ENCODE measurements at regions not wholly inside any gene's neighbourhood (a gene's known extent, or its start where the extent isn't known, plus 50 kb on each side); places are given as distances from the start of the nearest gene placed in this dataset.

DNA sequence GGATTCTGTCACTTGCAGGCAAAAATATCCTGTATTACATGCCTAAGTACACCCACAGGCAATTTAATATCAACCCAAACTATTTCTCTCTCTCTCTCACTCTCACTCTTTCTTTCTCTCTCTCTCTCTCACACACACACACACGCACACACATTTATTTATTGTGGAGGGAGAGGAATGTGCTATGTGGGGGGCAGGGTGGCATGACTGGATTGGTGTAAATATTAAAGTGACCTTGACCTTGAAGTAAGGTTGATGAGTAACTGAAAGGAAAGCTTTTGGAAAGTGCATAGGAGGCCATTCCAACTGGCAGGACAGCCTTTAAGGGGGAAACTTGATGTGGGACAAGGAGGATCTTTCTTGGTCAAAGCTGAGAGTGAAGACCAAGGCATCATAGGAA lies 589.7 kb upstream of the KIRREL3 start:
- no peaks in the 10 kb centered on the region for H3K36me3 ChIP-seq (ENCODE audit: control insufficient read depth in 1 of 2, insufficient read depth in 2 of 2, low read length in 1 of 2)
- intact Hi-C loops (cut with DNase I), result no loop called here
- no peak overlapping the region for H3K27ac ChIP-seq (ENCODE audit: low read depth in 1 of 2, low read length in 2 of 2)
- ATAC-seq (ENCODE audit: low FRiP score) (no peak), DNase-seq (no peak)
- H3K27me3 ChIP-seq (ENCODE audit: control insufficient read depth in 1 of 2, insufficient read depth in 2 of 2, low read length in 1 of 2), result no peaks in the 10 kb centered on the region
- H3K4me1 ChIP-seq (ENCODE audit: control insufficient read depth in 1 of 2, insufficient read depth in 2 of 2, low read length in 2 of 2), result no peaks in the 10 kb centered on the region
- H3K4me3 ChIP-seq (ENCODE audit: low read length in 2 of 2), result no peak overlapping the region
- 26 to 50% methylated on average over 1 of the region's 1 CpG for WGBS, 2 donors
- H3K9me3 ChIP-seq (ENCODE audit: control insufficient read depth, low read length), result no peaks in the 10 kb centered on the region

- no peak overlapping the region for H3K27ac ChIP-seq (ENCODE audit: low read depth in 1 of 2, low read length in 2 of 2)
- WGBS, 2 donors, result 84 to 88% methylated on average over 5 of the region's 5 CpGs
- ATAC-seq (ENCODE audit: low FRiP score), result no peak
- no peak for DNase-seq
- no peaks in the 10 kb centered on the region for H3K27me3 ChIP-seq (ENCODE audit: control insufficient read depth in 1 of 2, insufficient read depth in 2 of 2, low read length in 1 of 2)
- no peaks in the 10 kb centered on the region for H3K4me1 ChIP-seq (ENCODE audit: control insufficient read depth in 1 of 2, insufficient read depth in 2 of 2, low read length in 2 of 2)
- no peaks in the 10 kb centered on the region for H3K9me3 ChIP-seq (ENCODE audit: control insufficient read depth, low read length)
- H3K4me3 ChIP-seq (ENCODE audit: low read length in 2 of 2), result no peak overlapping the region
- intact Hi-C loops (cut with DNase I), result no loop called here
- no peaks in the 10 kb centered on the region for H3K36me3 ChIP-seq (ENCODE audit: control insufficient read depth in 1 of 2, insufficient read depth in 2 of 2, low read length in 1 of 2)
Measured at GRCh38 chr11:127588431-127588830, 587.9 kb upstream of the KIRREL3 start.

GRCh38 chr11:127587511-127587910 lies 586.9 kb upstream of the KIRREL3 start:
- H3K4me1 ChIP-seq (ENCODE audit: control insufficient read depth in 1 of 2, insufficient read depth in 2 of 2, low read length in 2 of 2), result no peaks in the 10 kb centered on the region
- H3K9me3 ChIP-seq (ENCODE audit: control insufficient read depth, low read length), result no peaks in the 10 kb centered on the region
- H3K27me3 ChIP-seq (ENCODE audit: control insufficient read depth in 1 of 2, insufficient read depth in 2 of 2, low read length in 1 of 2), result no peaks in the 10 kb centered on the region
- ATAC-seq (ENCODE audit: low FRiP score) (no peak), DNase-seq (no peak)
- H3K4me3 ChIP-seq (ENCODE audit: low read length in 2 of 2), result no peak overlapping the region
- no peaks in the 10 kb centered on the region for H3K36me3 ChIP-seq (ENCODE audit: control insufficient read depth in 1 of 2, insufficient read depth in 2 of 2, low read length in 1 of 2)
- WGBS, 2 donors, result 92 to 97% methylated on average over 2 of the region's 2 CpGs
- intact Hi-C loops (cut with DNase I), result no loop called here
- H3K27ac ChIP-seq (ENCODE audit: low read depth in 1 of 2, low read length in 2 of 2), result no peak overlapping the region

- WGBS, 2 donors, result 74% methylated on average over 7 of the region's 7 CpGs
- intact Hi-C loops (cut with DNase I), result no loop called here
- no peak for DNase-seq
- Histone ChIP-seq H3K27ac (ENCODE audit: low read depth in 1 of 2, low read length in 2 of 2) (no peak overlapping the region), H3K4me3 (ENCODE audit: low read length in 2 of 2) (no peak overlapping the region), H3K27me3 (ENCODE audit: control insufficient read depth in 1 of 2, insufficient read depth in 2 of 2, low read length in 1 of 2) (no peaks in the 10 kb centered on the region), H3K36me3 (ENCODE audit: control insufficient read depth in 1 of 2, insufficient read depth in 2 of 2, low read length in 1 of 2) (no peaks in the 10 kb centered on the region), H3K9me3 (ENCODE audit: control insufficient read depth, low read length) (no peaks in the 10 kb centered on the region), H3K4me1 (ENCODE audit: control insufficient read depth in 1 of 2, insufficient read depth in 2 of 2, low read length in 2 of 2) (no peaks in the 10 kb centered on the region)
- ATAC-seq (ENCODE audit: low FRiP score), result no peak
Measured at GRCh38 chr11:127576210-127576609, 575.6 kb upstream of the KIRREL3 start.

DNA sequence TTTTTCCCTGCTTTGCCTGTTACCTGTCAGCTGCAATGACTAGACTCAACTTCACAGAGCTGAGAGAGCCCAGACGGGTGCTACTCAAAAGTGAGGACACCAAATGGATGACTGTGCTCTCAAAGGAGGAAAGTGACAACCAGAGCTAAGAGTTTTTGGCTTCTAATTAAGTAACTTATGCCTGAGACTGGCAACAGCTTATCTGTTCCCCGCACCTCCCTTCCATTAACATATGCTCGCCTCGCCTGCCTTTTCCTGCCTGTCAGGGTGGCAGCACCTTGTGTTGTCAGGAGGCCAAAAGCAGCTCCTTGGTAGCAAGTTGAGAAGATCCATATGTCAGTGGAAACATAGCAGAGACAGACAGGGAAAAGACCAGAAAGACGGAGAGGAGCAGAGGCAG lies 573.9 kb upstream of the KIRREL3 start:
- Histone ChIP-seq H3K27ac (ENCODE audit: low read depth in 1 of 2, low read length in 2 of 2) (no peak overlapping the region), H3K4me3 (ENCODE audit: low read length in 2 of 2) (no peak overlapping the region), H3K27me3 (ENCODE audit: control insufficient read depth in 1 of 2, insufficient read depth in 2 of 2, low read length in 1 of 2) (no peaks in the 10 kb centered on the region), H3K9me3 (ENCODE audit: control insufficient read depth, low read length) (no peaks in the 10 kb centered on the region), H3K36me3 (ENCODE audit: control insufficient read depth in 1 of 2, insufficient read depth in 2 of 2, low read length in 1 of 2) (no peaks in the 10 kb centered on the region), H3K4me1 (ENCODE audit: control insufficient read depth in 1 of 2, insufficient read depth in 2 of 2, low read length in 2 of 2) (no peaks in the 10 kb centered on the region)
- 32 to 40% methylated on average over 5 of the region's 5 CpGs for WGBS, 2 donors
- intact Hi-C loops (cut with DNase I), result no loop called here
- ATAC-seq (ENCODE audit: low FRiP score) (no peak), DNase-seq (no peak)

- no peaks in the 10 kb centered on the region for H3K27me3 ChIP-seq (ENCODE audit: control insufficient read depth in 1 of 2, insufficient read depth in 2 of 2, low read length in 1 of 2)
- 76 to 86% methylated on average over 3 of the region's 3 CpGs for WGBS, 2 donors
- intact Hi-C loops (cut with DNase I), result no loop called here
Measured at GRCh38 chr11:127568891-127569290, 568.3 kb upstream of the KIRREL3 start.

DNA sequence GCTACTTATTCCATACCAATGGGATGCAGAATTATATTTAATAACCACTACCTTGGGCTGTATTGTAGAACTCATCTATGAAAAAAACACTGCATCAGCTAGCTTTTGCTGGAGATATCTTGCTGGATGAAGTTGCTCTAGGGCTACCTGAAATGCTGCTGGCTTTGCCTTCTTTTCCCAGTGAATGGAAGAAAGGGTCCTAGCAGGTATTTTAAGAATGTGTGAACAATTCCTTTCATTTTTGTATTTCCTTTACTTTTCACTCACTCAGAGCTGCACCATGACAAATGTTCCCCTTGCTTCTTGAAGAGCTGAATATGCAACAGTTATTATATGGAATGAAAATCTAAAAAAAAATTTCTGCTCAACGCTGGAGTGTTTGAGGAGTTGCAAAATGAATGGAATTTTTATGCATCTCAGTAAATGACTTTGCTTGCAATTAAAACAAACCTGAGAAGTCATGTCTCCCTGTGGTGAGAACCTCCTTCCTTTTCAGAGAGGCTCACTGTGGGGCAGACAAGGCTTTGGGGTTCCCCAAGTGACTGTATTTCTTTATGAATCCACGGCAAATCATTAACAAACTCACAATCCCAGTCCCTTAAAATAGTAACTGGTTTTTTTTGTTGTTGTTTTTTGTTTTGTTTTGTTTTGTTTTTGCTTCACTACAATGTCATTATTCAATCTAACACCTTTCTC lies 566.8 kb upstream of the KIRREL3 start:
- DNase-seq (no peak), ATAC-seq (ENCODE audit: low FRiP score) (no peak)
- Histone ChIP-seq H3K36me3 (ENCODE audit: control insufficient read depth in 1 of 2, insufficient read depth in 2 of 2, low read length in 1 of 2) (no peaks in the 10 kb centered on the region), H3K27me3 (ENCODE audit: control insufficient read depth in 1 of 2, insufficient read depth in 2 of 2, low read length in 1 of 2) (no peaks in the 10 kb centered on the region), H3K9me3 (ENCODE audit: control insufficient read depth, low read length) (no peaks in the 10 kb centered on the region), H3K4me1 (ENCODE audit: control insufficient read depth in 1 of 2, insufficient read depth in 2 of 2, low read length in 2 of 2) (no peaks in the 10 kb centered on the region), H3K27ac (ENCODE audit: low read depth in 1 of 2, low read length in 2 of 2) (no peak overlapping the region), H3K4me3 (ENCODE audit: low read length in 2 of 2) (no peak overlapping the region)
- intact Hi-C loops (cut with DNase I), result no loop called here
- WGBS, 2 donors, result 23 to 34% methylated on average over 2 of the region's 2 CpGs

More at GRCh38 chr11:127568891-127569290, 568.3 kb upstream of the KIRREL3 start:
- H3K27ac ChIP-seq (ENCODE audit: low read depth in 1 of 2, low read length in 2 of 2), result no peak overlapping the region
- H3K4me1 ChIP-seq (ENCODE audit: control insufficient read depth in 1 of 2, insufficient read depth in 2 of 2, low read length in 2 of 2), result no peaks in the 10 kb centered on the region
- H3K9me3 ChIP-seq (ENCODE audit: control insufficient read depth, low read length), result no peaks in the 10 kb centered on the region
- no peak for ATAC-seq (ENCODE audit: low FRiP score)
- DNase-seq, result no peak
- no peaks in the 10 kb centered on the region for H3K36me3 ChIP-seq (ENCODE audit: control insufficient read depth in 1 of 2, insufficient read depth in 2 of 2, low read length in 1 of 2)
- H3K4me3 ChIP-seq (ENCODE audit: low read length in 2 of 2), result no peak overlapping the region

GRCh38 chr11:127564810-127565209 lies 564.2 kb upstream of the KIRREL3 start:
- no peaks in the 10 kb centered on the region for H3K9me3 ChIP-seq (ENCODE audit: control insufficient read depth, low read length)
- intact Hi-C loops (cut with DNase I), result no loop called here
- 70 to 71% methylated on average over 4 of the region's 4 CpGs for WGBS, 2 donors
- no peaks in the 10 kb centered on the region for H3K4me1 ChIP-seq (ENCODE audit: control insufficient read depth in 1 of 2, insufficient read depth in 2 of 2, low read length in 2 of 2)
- H3K27ac ChIP-seq (ENCODE audit: low read depth in 1 of 2, low read length in 2 of 2), result no peak overlapping the region
- H3K36me3 ChIP-seq (ENCODE audit: control insufficient read depth in 1 of 2, insufficient read depth in 2 of 2, low read length in 1 of 2), result no peaks in the 10 kb centered on the region
- H3K27me3 ChIP-seq (ENCODE audit: control insufficient read depth in 1 of 2, insufficient read depth in 2 of 2, low read length in 1 of 2), result no peaks in the 10 kb centered on the region
- DNase-seq, result no peak
- H3K4me3 ChIP-seq (ENCODE audit: low read length in 2 of 2), result no peak overlapping the region
- ATAC-seq (ENCODE audit: low FRiP score), result no peak

GRCh38 chr11:127559978-127560377 lies 559.4 kb upstream of the KIRREL3 start:
- ATAC-seq (ENCODE audit: low FRiP score), result no peak
- intact Hi-C loops (cut with DNase I), result no loop called here
- Histone ChIP-seq H3K27me3 (ENCODE audit: control insufficient read depth in 1 of 2, insufficient read depth in 2 of 2, low read length in 1 of 2) (no peaks in the 10 kb centered on the region), H3K27ac (ENCODE audit: low read depth in 1 of 2, low read length in 2 of 2) (no peak overlapping the region), H3K4me1 (ENCODE audit: control insufficient read depth in 1 of 2, insufficient read depth in 2 of 2, low read length in 2 of 2) (no peaks in the 10 kb centered on the region), H3K36me3 (ENCODE audit: control insufficient read depth in 1 of 2, insufficient read depth in 2 of 2, low read length in 1 of 2) (no peaks in the 10 kb centered on the region), H3K4me3 (ENCODE audit: low read length in 2 of 2) (no peak overlapping the region), H3K9me3 (ENCODE audit: control insufficient read depth, low read length) (no peaks in the 10 kb centered on the region)
- DNase-seq, result no peak
- WGBS, 2 donors, result 51 to 70% methylated on average over 2 of the region's 2 CpGs
